ENCODE measurements at regions not wholly inside any gene's neighbourhood (a gene's known extent, or its start where the extent isn't known, plus 50 kb on each side); places are given as distances from the start of the nearest gene placed in this dataset.

GRCh38 chr1:5685446-5686040, 306.7 kb downstream of the NPHP4 start:
- TF ChIP-seq CTCF (IDR thresholded peaks at IDR 0.05): no peak
- TF ChIP-seq POLR2A (IDR thresholded peaks at IDR 0.05): no peak
